IPS-15b (cell line): ENCODE measurements at regions not wholly inside any gene's neighbourhood (a gene's known extent, or its start where the extent isn't known, plus 50 kb on each side); places are given as distances from the start of the nearest gene placed in this dataset.
"Not testable (repeated sequence)": the region's sequence is repeated elsewhere in the genome, so short reads cannot be mapped to it uniquely, and the experiment has no call there.

Experiments
- H3K27me3 ChIP-seq: one replicate; pipeline ENCODE4 v1.6.1; 2013; ENCODE audit warnings: low read length; ENCODE audit not compliant: control insufficient read depth, insufficient read depth
- H3K36me3 ChIP-seq: one replicate; pipeline ENCODE4 v1.6.1; 2013; ENCODE audit warnings: low read length; ENCODE audit not compliant: control insufficient read depth, insufficient read depth
- H3K4me1 ChIP-seq: one replicate; pipeline ENCODE4 v1.6.1; 2013; ENCODE audit warnings: mild to moderate bottlenecking, low read length; ENCODE audit not compliant: control insufficient read depth, insufficient read depth
- H3K4me3 ChIP-seq: one replicate; pipeline ENCODE4 v1.5.1; 2013; ENCODE audit warnings: low read depth, low read length
- H3K9ac ChIP-seq: one replicate; pipeline ENCODE4 v1.6.1; 2013; ENCODE audit warnings: low read depth, mild to moderate bottlenecking, low read length
- H3K9me3 ChIP-seq: one replicate; pipeline ENCODE4 v1.6.1; 2013; ENCODE audit warnings: mild to moderate bottlenecking, low read length; ENCODE audit not compliant: control insufficient read depth, insufficient read depth

GRCh38 chr16:65751622-65752521 is 614.6 kb upstream of the CDH5 start:
- no peaks in the 10 kb centered on the region for H3K4me1 ChIP-seq
- no peaks in the 10 kb centered on the region for H3K27me3 ChIP-seq
- H3K4me3 ChIP-seq, result no peak overlapping the region
- H3K9me3 ChIP-seq, result no peaks in the 10 kb centered on the region
- no peaks in the 10 kb centered on the region for H3K36me3 ChIP-seq
- H3K9ac ChIP-seq, result no peak overlapping the region

GRCh38 chr16:65749506-65749905 is 617.0 kb upstream of the CDH5 start:
- Histone ChIP-seq H3K9me3 (no peaks in the 10 kb centered on the region), H3K36me3 (no peaks in the 10 kb centered on the region), H3K4me1 (no peaks in the 10 kb centered on the region), H3K27me3 (no peaks in the 10 kb centered on the region), H3K4me3 (no peak overlapping the region), H3K9ac (no peak overlapping the region)

GRCh38 chr16:65746941-65747340 is 619.5 kb upstream of the CDH5 start:
- Histone ChIP-seq H3K4me1 (no peaks in the 10 kb centered on the region), H3K4me3 (no peak overlapping the region), H3K36me3 (no peaks in the 10 kb centered on the region), H3K9ac (no peak overlapping the region), H3K27me3 (no peaks in the 10 kb centered on the region), H3K9me3 (no peaks in the 10 kb centered on the region)

- Histone ChIP-seq H3K36me3 (no peaks in the 10 kb centered on the region), H3K27me3 (no peaks in the 10 kb centered on the region), H3K9ac (no peak overlapping the region), H3K4me3 (no peak overlapping the region), H3K9me3 (no peaks in the 10 kb centered on the region), H3K4me1 (no peaks in the 10 kb centered on the region)
These were observed 621.2 kb upstream of the CDH5 start for GRCh38 chr16:65745201-65745708.

GRCh38 chr16:65744401-65744800 is 622.1 kb upstream of the CDH5 start:
- Histone ChIP-seq H3K9ac (no peak overlapping the region), H3K36me3 (no peaks in the 10 kb centered on the region), H3K4me1 (no peaks in the 10 kb centered on the region), H3K4me3 (no peak overlapping the region), H3K9me3 (no peaks in the 10 kb centered on the region), H3K27me3 (no peaks in the 10 kb centered on the region)

- Histone ChIP-seq H3K4me3 (no peak overlapping the region), H3K9ac (no peak overlapping the region), H3K36me3 (no peaks in the 10 kb centered on the region)
These were observed 621.7 kb upstream of the CDH11 start for GRCh38 chr16:65743558-65743957.

GRCh38 chr16:65740711-65741110 is 618.8 kb upstream of the CDH11 start:
- Histone ChIP-seq H3K27me3 (no peaks in the 10 kb centered on the region), H3K9ac (no peak overlapping the region), H3K4me3 (no peak overlapping the region), H3K36me3 (no peaks in the 10 kb centered on the region), H3K4me1 (peaks cover 6% of the 10 kb centered on the region), H3K9me3 (no peaks in the 10 kb centered on the region)

More at GRCh38 chr16:65743558-65743957, 621.7 kb upstream of the CDH11 start:
- no peaks in the 10 kb centered on the region for H3K9me3 ChIP-seq
- no peaks in the 10 kb centered on the region for H3K4me1 ChIP-seq
- H3K27me3 ChIP-seq, result no peaks in the 10 kb centered on the region

GRCh38 chr16:65739518-65739917 is 617.7 kb upstream of the CDH11 start:
- Histone ChIP-seq H3K9ac (no peak overlapping the region), H3K9me3 (no peaks in the 10 kb centered on the region), H3K27me3 (no peaks in the 10 kb centered on the region)

GRCh38 chr16:65737831-65738230 is 616.0 kb upstream of the CDH11 start:
- Histone ChIP-seq H3K27me3 (no peaks in the 10 kb centered on the region), H3K9me3 (no peaks in the 10 kb centered on the region), H3K9ac (no peak overlapping the region), H3K36me3 (no peaks in the 10 kb centered on the region), H3K4me3 (no peak overlapping the region), H3K4me1 (peaks cover 6% of the 10 kb centered on the region)

More at GRCh38 chr16:65739518-65739917, 617.7 kb upstream of the CDH11 start:
- Histone ChIP-seq H3K4me1 (peaks cover 6% of the 10 kb centered on the region), H3K36me3 (no peaks in the 10 kb centered on the region), H3K4me3 (no peak overlapping the region)

- not testable (repeated sequence) for H3K4me1 ChIP-seq, H3K9me3 ChIP-seq, H3K9ac ChIP-seq, H3K36me3 ChIP-seq, H3K4me3 ChIP-seq, H3K27me3 ChIP-seq
These were observed 613.8 kb upstream of the CDH11 start for GRCh38 chr16:65735615-65736014.

- H3K9ac ChIP-seq, result no peak overlapping the region
- H3K9me3 ChIP-seq, result no peaks in the 10 kb centered on the region
- H3K36me3 ChIP-seq, result no peaks in the 10 kb centered on the region
- H3K4me3 ChIP-seq, result no peak overlapping the region
- no peaks in the 10 kb centered on the region for H3K27me3 ChIP-seq
- peaks cover 15% of the 10 kb centered on the region for H3K4me1 ChIP-seq
These were observed 611.9 kb upstream of the CDH11 start for GRCh38 chr16:65733721-65734120.

- H3K4me3 ChIP-seq, result no peak overlapping the region
- no peak overlapping the region for H3K9ac ChIP-seq
- no peaks in the 10 kb centered on the region for H3K9me3 ChIP-seq
- peaks cover 18% of the 10 kb centered on the region for H3K4me1 ChIP-seq
- no peaks in the 10 kb centered on the region for H3K27me3 ChIP-seq
- H3K36me3 ChIP-seq, result no peaks in the 10 kb centered on the region
These were observed 610.0 kb upstream of the CDH11 start for GRCh38 chr16:65731833-65732232.
